HEK293T (cell line): ENCODE measurements at regions not wholly inside any gene's neighbourhood (a gene's known extent, or its start where the extent isn't known, plus 50 kb on each side); places are given as distances from the start of the nearest gene placed in this dataset.

Source experiments
- BHLHE40 ChIP-seq: fragments of 450-650 bp; IDR thresholded peaks from 2 replicates; pipeline ENCODE4 v1.6.1; 2016; ENCODE audit warnings: mild to moderate bottlenecking, moderate library complexity, borderline replicate concordance
- CTBP1 ChIP-seq: fragments of 450-650 bp; IDR thresholded peaks from 2 replicates; pipeline ENCODE4 v1.6.1; 2016; ENCODE audit warnings: borderline replicate concordance
- ELF4 ChIP-seq: fragments of 450-650 bp; IDR thresholded peaks from 2 replicates; pipeline ENCODE4 v1.6.1; 2017; ENCODE audit warnings: antibody characterized with exemption
- FOXA1 ChIP-seq: fragments of 450-650 bp; IDR thresholded peaks from 2 replicates; pipeline ENCODE4 v1.6.1; 2016; ENCODE audit warnings: mild to moderate bottlenecking
- FOXK2 ChIP-seq: fragments of 450-650 bp; IDR thresholded peaks from 2 replicates; pipeline ENCODE4 v1.6.1; 2016; ENCODE audit warnings: mild to moderate bottlenecking
- FOXM1 ChIP-seq: fragments of 450-650 bp; IDR thresholded peaks from 2 replicates; pipeline ENCODE4 v1.6.1; 2017; ENCODE audit warnings: mild to moderate bottlenecking, borderline replicate concordance
- HDGF ChIP-seq: fragments of 450-650 bp; IDR thresholded peaks from 2 replicates; pipeline ENCODE4 v1.6.1; 2017; ENCODE audit warnings: antibody characterized with exemption, borderline replicate concordance
- L3MBTL2 ChIP-seq: fragments of 450-650 bp; conservative IDR thresholded peaks from 2 replicates; pipeline ENCODE4 v1.6.1; 2016; ENCODE audit warnings: mild to moderate bottlenecking
- LEF1 ChIP-seq: fragments of 450-650 bp; IDR thresholded peaks from 2 replicates; pipeline ENCODE4 v1.6.1; 2017; ENCODE audit warnings: mild to moderate bottlenecking, borderline replicate concordance
- NFRKB ChIP-seq: fragments of 450-650 bp; IDR thresholded peaks from 2 replicates; pipeline ENCODE4 v1.6.1; 2016; ENCODE audit warnings: mild to moderate bottlenecking, moderate library complexity
- SP1 ChIP-seq: fragments of 450-650 bp; IDR thresholded peaks from 2 replicates; pipeline ENCODE4 v1.6.1; 2017
- SUZ12 ChIP-seq: fragments of 450-650 bp; IDR thresholded peaks from 2 replicates; pipeline ENCODE4 v1.6.1; 2016; ENCODE audit warnings: mild to moderate bottlenecking
- TARDBP ChIP-seq: fragments of 450-650 bp; IDR thresholded peaks from 2 replicates; pipeline ENCODE4 v1.6.1; 2016
- TF ChIP-seq, protein P1 (sequence below): fragments of 450-650 bp; IDR thresholded peaks from 2 replicates; pipeline ENCODE4 v1.6.1; 2016

DNA sequence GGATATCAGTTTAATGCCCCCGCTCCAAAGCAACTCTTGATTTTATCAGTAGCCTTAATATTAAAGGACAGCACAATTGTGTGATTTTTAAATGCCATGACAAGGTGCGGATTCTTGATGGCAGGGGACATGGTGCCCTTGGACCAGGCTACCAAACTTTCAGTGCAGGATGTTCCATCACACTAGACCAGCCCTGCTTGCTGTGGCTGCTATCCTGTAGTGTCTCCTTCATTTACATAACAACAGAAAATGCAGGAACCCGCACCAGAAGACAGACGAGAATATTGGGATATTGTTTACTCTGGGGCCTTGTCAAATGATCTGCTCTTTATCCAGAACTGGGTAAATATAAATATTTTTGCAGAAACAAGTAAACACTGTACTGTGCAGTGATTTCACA, 229.3 kb upstream of the PKN2 start:
- no peak for TF ChIP-seq HDGF
- TF ChIP-seq FOXM1 = no peak
- no peak for TF ChIP-seq ELF4
- no peak for TF ChIP-seq FOXA1
- TF ChIP-seq SP1 = no peak
- no peak for TF ChIP-seq BHLHE40
- TF ChIP-seq FOXK2 = no peak
- TF ChIP-seq, protein P1, sequence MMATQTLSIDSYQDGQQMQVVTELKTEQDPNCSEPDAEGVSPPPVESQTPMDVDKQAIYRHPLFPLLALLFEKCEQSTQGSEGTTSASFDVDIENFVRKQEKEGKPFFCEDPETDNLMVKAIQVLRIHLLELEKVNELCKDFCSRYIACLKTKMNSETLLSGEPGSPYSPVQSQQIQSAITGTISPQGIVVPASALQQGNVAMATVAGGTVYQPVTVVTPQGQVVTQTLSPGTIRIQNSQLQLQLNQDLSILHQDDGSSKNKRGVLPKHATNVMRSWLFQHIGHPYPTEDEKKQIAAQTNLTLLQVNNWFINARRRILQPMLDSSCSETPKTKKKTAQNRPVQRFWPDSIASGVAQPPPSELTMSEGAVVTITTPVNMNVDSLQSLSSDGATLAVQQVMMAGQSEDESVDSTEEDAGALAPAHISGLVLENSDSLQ = no peak
- no peak for TF ChIP-seq SUZ12
- TF ChIP-seq NFRKB = no peak
- no peak for TF ChIP-seq TARDBP
- TF ChIP-seq L3MBTL2 = no peak
- no peak for TF ChIP-seq LEF1
- no peak for TF ChIP-seq CTBP1
